ENCODE measurements at regions not wholly inside any gene's neighbourhood (a gene's known extent, or its start where the extent isn't known, plus 50 kb on each side); places are given as distances from the start of the nearest gene placed in this dataset.

GRCh38 chr6:76435174-76435573 is 362.7 kb upstream of the IMPG1 start:
- no peaks in the 10 kb centered on the region for H3K9me3 ChIP-seq
- H3K4me3 Mint-ChIP-seq (ENCODE audit: unreplicated experiment), result no peak overlapping the region
- CTCF ChIA-PET, result no interaction called here
- TF ChIP-seq, protein P1, sequence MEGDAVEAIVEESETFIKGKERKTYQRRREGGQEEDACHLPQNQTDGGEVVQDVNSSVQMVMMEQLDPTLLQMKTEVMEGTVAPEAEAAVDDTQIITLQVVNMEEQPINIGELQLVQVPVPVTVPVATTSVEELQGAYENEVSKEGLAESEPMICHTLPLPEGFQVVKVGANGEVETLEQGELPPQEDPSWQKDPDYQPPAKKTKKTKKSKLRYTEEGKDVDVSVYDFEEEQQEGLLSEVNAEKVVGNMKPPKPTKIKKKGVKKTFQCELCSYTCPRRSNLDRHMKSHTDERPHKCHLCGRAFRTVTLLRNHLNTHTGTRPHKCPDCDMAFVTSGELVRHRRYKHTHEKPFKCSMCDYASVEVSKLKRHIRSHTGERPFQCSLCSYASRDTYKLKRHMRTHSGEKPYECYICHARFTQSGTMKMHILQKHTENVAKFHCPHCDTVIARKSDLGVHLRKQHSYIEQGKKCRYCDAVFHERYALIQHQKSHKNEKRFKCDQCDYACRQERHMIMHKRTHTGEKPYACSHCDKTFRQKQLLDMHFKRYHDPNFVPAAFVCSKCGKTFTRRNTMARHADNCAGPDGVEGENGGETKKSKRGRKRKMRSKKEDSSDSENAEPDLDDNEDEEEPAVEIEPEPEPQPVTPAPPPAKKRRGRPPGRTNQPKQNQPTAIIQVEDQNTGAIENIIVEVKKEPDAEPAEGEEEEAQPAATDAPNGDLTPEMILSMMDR (IDR thresholded peaks at IDR 0.05; ENCODE audit: insufficient read depth in 1 of 2, low read depth in 1 of 2, low read length in 1 of 2, severe bottlenecking in 1 of 2, unreplicated experiment in 1 of 2), result no peak
- no peaks in the 10 kb centered on the region for H3K27me3 ChIP-seq (replicated peaks; ENCODE audit: control insufficient read depth, insufficient read depth, low read length)
- no peaks in the 10 kb centered on the region for H3K36me3 ChIP-seq (ENCODE audit: control insufficient read depth, insufficient read depth, low read length)
- no peaks in the 10 kb centered on the region for H3K9me3 Mint-ChIP-seq (ENCODE audit: unreplicated experiment)
- no peaks in the 10 kb centered on the region for H3K36me3 Mint-ChIP-seq (ENCODE audit: insufficient read depth, unreplicated experiment)
- POLR2A ChIA-PET, result no interaction called here
- H3K27me3 Mint-ChIP-seq (ENCODE audit: insufficient read depth, unreplicated experiment), result peaks cover 3% of the 10 kb centered on the region
- intact Hi-C loops (cut with micrococcal nuclease; ENCODE audit: unreplicated experiment), result no loop called here
- no peak for DNase-seq
- H3K4me3 ChIP-seq (ENCODE audit: low read depth, low read length), result no peak overlapping the region
- BruUV-seq (replicated peaks), result no TSS peak
- H3K4me1 Mint-ChIP-seq (ENCODE audit: low read depth, unreplicated experiment), result no peaks in the 10 kb centered on the region
- H3K27ac Mint-ChIP-seq (ENCODE audit: unreplicated experiment), result no peak overlapping the region
- no peaks in the 10 kb centered on the region for H3K4me1 ChIP-seq

DNA sequence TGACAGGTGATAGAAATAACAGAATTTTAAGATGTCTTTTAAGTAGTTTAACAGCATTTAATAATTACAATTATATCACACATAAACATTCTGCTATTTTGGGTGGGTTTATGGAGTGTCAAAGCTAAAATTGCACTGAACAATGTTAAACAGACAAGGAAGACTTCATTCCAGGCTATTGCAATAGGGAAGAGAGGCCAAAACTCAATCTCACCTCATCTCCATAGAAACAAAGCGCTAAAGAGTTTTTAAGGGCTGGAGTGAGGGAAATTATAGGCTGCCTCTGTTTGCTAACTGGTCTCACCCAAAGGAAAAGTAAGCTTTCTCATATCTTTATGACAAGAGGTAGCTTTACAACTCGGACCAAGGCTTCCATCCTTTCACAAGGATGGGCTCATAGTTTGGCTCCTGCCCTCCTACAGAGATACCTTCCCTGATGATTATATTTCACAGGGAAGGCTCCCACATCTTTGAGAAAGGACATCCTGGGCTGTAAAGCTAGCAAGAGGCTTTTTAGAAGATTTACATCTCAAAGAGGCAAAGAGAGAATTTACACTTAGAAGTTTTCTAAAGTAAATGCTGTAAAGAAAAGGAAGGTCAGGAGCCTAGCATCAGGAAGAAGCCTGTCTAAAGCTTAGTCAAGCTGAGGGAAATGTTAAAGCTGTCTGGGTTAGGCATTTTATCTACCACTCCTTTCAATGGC is 350.2 kb upstream of the IMPG1 start:
- Mint-ChIP-seq H3K4me1 (ENCODE audit: low read depth, unreplicated experiment) (no peaks in the 10 kb centered on the region), H3K4me3 (ENCODE audit: unreplicated experiment) (no peak overlapping the region), H3K27me3 (ENCODE audit: insufficient read depth, unreplicated experiment) (no peaks in the 10 kb centered on the region), H3K36me3 (ENCODE audit: insufficient read depth, unreplicated experiment) (no peaks in the 10 kb centered on the region), H3K27ac (ENCODE audit: unreplicated experiment) (no peak overlapping the region), H3K9me3 (ENCODE audit: unreplicated experiment) (no peaks in the 10 kb centered on the region)
- TF ChIP-seq, protein P1 (IDR thresholded peaks at IDR 0.05; ENCODE audit: insufficient read depth in 1 of 2, low read depth in 1 of 2, low read length in 1 of 2, severe bottlenecking in 1 of 2, unreplicated experiment in 1 of 2), result no peak
- H3K36me3 ChIP-seq (ENCODE audit: control insufficient read depth, insufficient read depth, low read length), result no peaks in the 10 kb centered on the region
- no TSS peak for BruUV-seq (replicated peaks)
- no peak for DNase-seq
- intact Hi-C loops (cut with micrococcal nuclease; ENCODE audit: unreplicated experiment), result no loop called here
- H3K9me3 ChIP-seq, result no peaks in the 10 kb centered on the region
- CTCF ChIA-PET, result no interaction called here
- no peaks in the 10 kb centered on the region for H3K4me1 ChIP-seq
- no peaks in the 10 kb centered on the region for H3K27me3 ChIP-seq (replicated peaks; ENCODE audit: control insufficient read depth, insufficient read depth, low read length)
- POLR2A ChIA-PET, result no interaction called here
- H3K4me3 ChIP-seq (ENCODE audit: low read depth, low read length), result no peak overlapping the region

DNA sequence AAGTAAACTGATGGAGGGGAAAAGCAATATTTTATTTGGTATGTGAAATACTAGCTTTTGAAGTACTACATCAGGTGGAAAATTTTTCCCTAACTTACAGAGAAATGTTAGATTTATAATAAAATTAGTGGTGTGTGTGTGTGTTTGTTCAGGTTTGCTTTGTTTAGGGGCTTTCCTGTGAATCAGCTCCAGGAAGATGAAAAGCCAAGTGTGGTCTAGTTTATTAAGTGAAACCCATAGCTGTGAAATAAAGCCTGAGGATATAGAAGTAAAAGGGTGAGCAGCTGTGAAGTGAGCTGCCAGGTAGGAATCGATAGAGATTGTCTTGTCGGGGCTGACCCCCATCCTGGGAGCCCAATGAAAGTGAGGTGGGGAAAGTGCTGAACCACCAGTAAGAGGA is 347.6 kb upstream of the IMPG1 start:
- CTCF ChIA-PET, result no interaction called here
- Mint-ChIP-seq H3K4me1 (ENCODE audit: low read depth, unreplicated experiment) (no peaks in the 10 kb centered on the region), H3K9me3 (ENCODE audit: unreplicated experiment) (no peaks in the 10 kb centered on the region), H3K4me3 (ENCODE audit: unreplicated experiment) (no peak overlapping the region), H3K27me3 (ENCODE audit: insufficient read depth, unreplicated experiment) (no peaks in the 10 kb centered on the region), H3K27ac (ENCODE audit: unreplicated experiment) (no peak overlapping the region), H3K36me3 (ENCODE audit: insufficient read depth, unreplicated experiment) (no peaks in the 10 kb centered on the region)
- Histone ChIP-seq H3K27me3 (replicated peaks; ENCODE audit: control insufficient read depth, insufficient read depth, low read length) (no peaks in the 10 kb centered on the region), H3K9me3 (no peaks in the 10 kb centered on the region), H3K4me3 (ENCODE audit: low read depth, low read length) (no peak overlapping the region), H3K4me1 (no peaks in the 10 kb centered on the region), H3K36me3 (ENCODE audit: control insufficient read depth, insufficient read depth, low read length) (no peaks in the 10 kb centered on the region)
- no peak for DNase-seq
- TF ChIP-seq, protein P1 (IDR thresholded peaks at IDR 0.05; ENCODE audit: insufficient read depth in 1 of 2, low read depth in 1 of 2, low read length in 1 of 2, severe bottlenecking in 1 of 2, unreplicated experiment in 1 of 2), result no peak
- intact Hi-C loops (cut with micrococcal nuclease; ENCODE audit: unreplicated experiment), result no loop called here
- BruUV-seq (replicated peaks), result no TSS peak
- POLR2A ChIA-PET, result no interaction called here
